Panc1 (cell line): ENCODE measurements at regions not wholly inside any gene's neighbourhood (a gene's known extent, or its start where the extent isn't known, plus 50 kb on each side); places are given as distances from the start of the nearest gene placed in this dataset.

Source experiments
- ATAC-seq: fragments of 200-7000 bp; cut with Tn5 transposase; 2 replicates; pipeline ENCODE4 v1.9.1; 2020; ENCODE audit warnings: mild to moderate bottlenecking, moderate library complexity
- BruUV-seq: library from RNA; stranded (reverse); fragments of 400-500 nt; replicated peaks from 2 replicates; lab custom pipeline; 2021; lab: Mats Ljungman, UMichigan
- CTCF ChIA-PET: fragments of 300-600 bp; sonication (Branson Sonifier 250); formaldehyde crosslinking; loops from one replicate; lab custom pipeline; 2022; ENCODE audit warnings: antibody characterized with exemption; lab: Charles Lee
- POLR2A ChIA-PET: fragments of 300-600 bp; sonication (Branson Sonifier 250); formaldehyde crosslinking; loops from one replicate; lab custom pipeline; 2022; ENCODE audit warnings: antibody characterized with exemption; lab: Charles Lee
- DNase-seq: peaks from one replicate; pipeline ENCODE4 v3.0.0-alpha.2; 2010; ENCODE audit warnings: low read depth, low spot score
- H3K27ac ChIP-seq: 2 replicates; pipeline ENCODE4 v1.5.1; 2011; ENCODE audit warnings: mild to moderate bottlenecking, low read length, inconsistent platforms
- H3K27me3 ChIP-seq: fragments of 200-500 bp; sonication (Bioruptor generic); 2 replicates; pipeline ENCODE4 v1.6.0; 2014; ENCODE audit warnings: low read length, inconsistent platforms; ENCODE audit not compliant: control insufficient read depth, insufficient read depth
- H3K36me3 ChIP-seq: fragments of 200-500 bp; sonication (Bioruptor generic); 2 replicates; pipeline ENCODE4 v1.5.1; 2014; ENCODE audit warnings: inconsistent platforms, mild to moderate bottlenecking, low read length, moderate library complexity; ENCODE audit not compliant: control insufficient read depth, insufficient read depth
- H3K4me1 ChIP-seq: 2 replicates; pipeline ENCODE4 v1.5.1; 2011; ENCODE audit warnings: inconsistent platforms, mild to moderate bottlenecking, low read length, moderate library complexity; ENCODE audit not compliant: control insufficient read depth, insufficient read depth
- H3K4me3 ChIP-seq, 2 experiments: 2 replicates each; pipeline ENCODE4 v1.5.1; 2011 to 2012; ENCODE audit warnings: low read depth in 2 of 2, low read length in 2 of 2, mild to moderate bottlenecking in 2 of 2, inconsistent platforms in 1 of 2, moderate library complexity in 1 of 2
- H3K9me3 ChIP-seq: fragments of 200-500 bp; sonication (Bioruptor generic); 2 replicates; pipeline ENCODE4 v1.5.1; 2014; ENCODE audit warnings: low read depth, mild to moderate bottlenecking, inconsistent platforms, low read length, moderate library complexity; ENCODE audit not compliant: control insufficient read depth, insufficient read depth
- POLR2AphosphoS5 ChIP-seq: IDR thresholded peaks from 2 replicates; pipeline ENCODE4 v1.6.1; 2012; ENCODE audit warnings: mild to moderate bottlenecking, low read depth, low read length, moderate library complexity
- SIN3A ChIP-seq: IDR thresholded peaks from 2 replicates; pipeline ENCODE4 v1.6.1; 2012; ENCODE audit warnings: low read depth, mild to moderate bottlenecking, low read length, moderate library complexity, borderline replicate concordance; ENCODE audit not compliant: insufficient read depth
- TCF7L2 ChIP-seq: IDR thresholded peaks from 2 replicates; pipeline ENCODE4 v1.6.1; 2011; ENCODE audit warnings: mild to moderate bottlenecking, low read depth, low read length, inconsistent platforms
- in situ Hi-C: cut with HindIII; loops from 2 replicates; pipeline ENCODE4 v1.10.0; 2016; ENCODE audit warnings: low sequenced_read_pairs, low pct_unique_long_range_greater_than_20kb
- intact Hi-C: fragments of 100-400 bp; cut with micrococcal nuclease; formaldehyde crosslinking; loops from one replicate; pipeline ENCODE4 v1.10.0; 2022; ENCODE audit not compliant: unreplicated experiment
- TF ChIP-seq, protein P1 (sequence below): fragments of 450-650 bp; IDR thresholded peaks from 2 replicates; pipeline ENCODE4 v1.5.1; 2017; ENCODE audit warnings: mild to moderate bottlenecking

DNA sequence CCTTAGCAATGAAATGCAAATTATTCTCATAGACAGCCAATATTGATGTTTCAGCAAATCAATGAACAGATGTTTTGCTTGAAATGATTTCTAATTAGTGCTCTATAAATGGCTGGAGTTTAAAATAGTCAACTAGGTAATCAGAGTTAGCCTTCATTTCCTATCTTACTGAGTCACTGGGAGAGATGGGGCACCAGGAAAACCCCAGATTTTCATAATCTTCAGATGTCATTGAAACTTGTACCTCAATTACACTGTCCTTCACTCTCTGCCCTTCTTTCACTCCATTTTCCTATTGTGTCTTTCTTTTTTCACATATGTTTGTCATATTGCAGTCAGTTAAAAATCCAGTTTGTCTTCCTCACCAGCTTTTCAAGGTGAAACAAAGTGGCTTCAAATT, 92.7 kb downstream of the C12orf75 start:
- CTCF ChIA-PET: no interaction called here
- in situ Hi-C loops: no loop called here

DNA sequence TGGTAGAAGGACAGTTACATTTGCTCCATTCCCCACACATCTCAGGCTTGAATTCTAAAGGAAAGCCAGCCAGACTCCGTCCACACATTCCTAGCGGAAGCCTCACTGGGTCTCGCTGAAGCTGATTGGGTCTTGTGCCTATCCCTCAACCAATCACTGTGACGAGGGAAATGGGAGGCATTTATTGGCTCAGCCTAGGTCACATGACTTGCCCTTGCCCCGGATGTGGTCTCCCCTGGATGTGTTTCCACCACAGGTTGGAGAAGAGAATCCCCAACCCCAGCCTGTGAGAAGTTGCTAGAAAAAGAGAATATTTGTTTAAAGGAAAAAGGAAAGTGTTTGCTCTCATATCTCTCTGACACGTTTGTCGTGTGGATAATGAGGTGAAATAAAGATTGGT, 93.4 kb downstream of the C12orf75 start:
- ChIA-PET CTCF (no interaction called here), POLR2A (no interaction called here)
- Histone ChIP-seq H3K36me3 (no peaks in the 10 kb centered on the region), H3K4me1 (peaks cover 5% of the 10 kb centered on the region), H3K27me3 (no peaks in the 10 kb centered on the region), H3K27ac (peak overlapping the region; percentile 34; the same call in 1 of the 2 replicates), H3K4me3 (no peak overlapping the region), H3K9me3 (no peaks in the 10 kb centered on the region)
- BruUV-seq: no TSS peak
- in situ Hi-C loops: no loop called here
- intact Hi-C loops: loop anchor here (10.0 kb wide), 1 partner anchor 611 kb away; no protein-coding TSS in a partner anchor
- TF ChIP-seq TCF7L2: no peak
- DNase-seq: no peak
- no peak for ATAC-seq

More for the DNA sequence above, 92.7 kb downstream of the C12orf75 start:
- H3K4me1 ChIP-seq: peaks cover 5% of the 10 kb centered on the region
- no peaks in the 10 kb centered on the region for H3K27me3 ChIP-seq
- H3K9me3 ChIP-seq: no peaks in the 10 kb centered on the region
- no TSS peak for BruUV-seq
- ATAC-seq: no peak
- peak overlapping the region; percentile 75; the same call in 1 of the 2 replicates for H3K27ac ChIP-seq
- POLR2A ChIA-PET: no interaction called here
- H3K4me3 ChIP-seq: no peak overlapping the region
- TF ChIP-seq, protein P1, sequence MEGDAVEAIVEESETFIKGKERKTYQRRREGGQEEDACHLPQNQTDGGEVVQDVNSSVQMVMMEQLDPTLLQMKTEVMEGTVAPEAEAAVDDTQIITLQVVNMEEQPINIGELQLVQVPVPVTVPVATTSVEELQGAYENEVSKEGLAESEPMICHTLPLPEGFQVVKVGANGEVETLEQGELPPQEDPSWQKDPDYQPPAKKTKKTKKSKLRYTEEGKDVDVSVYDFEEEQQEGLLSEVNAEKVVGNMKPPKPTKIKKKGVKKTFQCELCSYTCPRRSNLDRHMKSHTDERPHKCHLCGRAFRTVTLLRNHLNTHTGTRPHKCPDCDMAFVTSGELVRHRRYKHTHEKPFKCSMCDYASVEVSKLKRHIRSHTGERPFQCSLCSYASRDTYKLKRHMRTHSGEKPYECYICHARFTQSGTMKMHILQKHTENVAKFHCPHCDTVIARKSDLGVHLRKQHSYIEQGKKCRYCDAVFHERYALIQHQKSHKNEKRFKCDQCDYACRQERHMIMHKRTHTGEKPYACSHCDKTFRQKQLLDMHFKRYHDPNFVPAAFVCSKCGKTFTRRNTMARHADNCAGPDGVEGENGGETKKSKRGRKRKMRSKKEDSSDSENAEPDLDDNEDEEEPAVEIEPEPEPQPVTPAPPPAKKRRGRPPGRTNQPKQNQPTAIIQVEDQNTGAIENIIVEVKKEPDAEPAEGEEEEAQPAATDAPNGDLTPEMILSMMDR: no peak
- TF ChIP-seq POLR2AphosphoS5: no peak
- no peak for TF ChIP-seq SIN3A
- H3K36me3 ChIP-seq: no peaks in the 10 kb centered on the region
- no peak for DNase-seq
- intact Hi-C loops: loop anchor here (10.0 kb wide), 1 partner anchor 612 kb away; no protein-coding TSS in a partner anchor

DNA sequence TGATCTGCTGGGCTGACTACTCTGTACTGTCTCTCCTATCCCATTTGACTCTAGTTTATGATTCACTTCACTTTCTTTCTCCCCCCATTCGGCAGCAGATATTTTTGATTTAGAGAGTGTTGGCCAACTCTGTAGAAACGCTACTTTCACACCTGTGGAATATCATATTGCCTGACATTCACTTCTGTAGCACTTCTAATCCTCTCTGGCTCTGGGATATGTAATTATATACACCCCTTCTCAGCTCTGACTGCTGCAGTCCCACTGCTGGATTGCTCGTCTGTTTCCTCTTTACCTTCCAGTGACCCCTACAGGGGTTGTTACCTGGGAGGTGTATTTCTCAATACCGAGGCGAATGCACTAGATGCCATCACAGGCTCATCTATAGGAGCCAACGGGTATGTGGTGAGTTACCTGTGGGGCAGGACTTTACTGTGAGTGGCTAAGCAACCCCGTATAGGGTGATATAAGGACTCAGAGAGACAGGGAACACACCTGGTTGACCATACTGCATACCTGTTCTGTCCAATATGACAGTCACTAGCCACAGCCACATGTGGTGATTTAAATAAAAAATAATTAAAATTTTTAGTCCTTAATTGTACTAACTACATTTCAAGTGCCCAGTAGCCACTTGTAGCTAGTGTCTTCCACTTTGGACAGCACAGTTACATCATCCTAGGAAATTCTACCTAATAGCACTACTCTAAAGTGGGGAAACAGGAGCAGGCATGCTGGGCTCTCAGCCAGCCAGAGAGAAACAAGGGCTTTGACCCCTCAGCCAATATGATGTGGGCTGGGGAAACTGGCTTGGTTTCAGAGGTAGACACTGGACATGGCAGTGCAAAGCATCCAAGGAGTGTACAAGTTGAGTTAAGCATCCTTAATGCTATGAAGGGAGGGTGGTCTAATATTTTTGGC, 95.0 kb downstream of the C12orf75 start:
- Histone ChIP-seq H3K4me3 (no peak overlapping the region), H3K36me3 (no peaks in the 10 kb centered on the region), H3K27ac (peak overlapping the region; percentile 18; the same call in 1 of the 2 replicates), H3K27me3 (no peaks in the 10 kb centered on the region), H3K4me1 (peaks cover 5% of the 10 kb centered on the region), H3K9me3 (no peaks in the 10 kb centered on the region)
- no TSS peak for BruUV-seq
- intact Hi-C loops: loop anchor here (10.0 kb wide), 1 partner anchor 609 kb away; no protein-coding TSS in a partner anchor
- no peak for ATAC-seq
- CTCF ChIA-PET: no interaction called here
- POLR2A ChIA-PET: no interaction called here
- in situ Hi-C loops: no loop called here
- no peak for TF ChIP-seq POLR2AphosphoS5
- TF ChIP-seq, protein P1: no peak
- no peak for TF ChIP-seq TCF7L2
- no peak for DNase-seq
